ENCODE measurements at regions not wholly inside any gene's neighbourhood (a gene's known extent, or its start where the extent isn't known, plus 50 kb on each side); places are given as distances from the start of the nearest gene placed in this dataset.
"Not testable (repeated sequence)": the region's sequence is repeated elsewhere in the genome, so short reads cannot be mapped to it uniquely, and the experiment has no call there.

DNA sequence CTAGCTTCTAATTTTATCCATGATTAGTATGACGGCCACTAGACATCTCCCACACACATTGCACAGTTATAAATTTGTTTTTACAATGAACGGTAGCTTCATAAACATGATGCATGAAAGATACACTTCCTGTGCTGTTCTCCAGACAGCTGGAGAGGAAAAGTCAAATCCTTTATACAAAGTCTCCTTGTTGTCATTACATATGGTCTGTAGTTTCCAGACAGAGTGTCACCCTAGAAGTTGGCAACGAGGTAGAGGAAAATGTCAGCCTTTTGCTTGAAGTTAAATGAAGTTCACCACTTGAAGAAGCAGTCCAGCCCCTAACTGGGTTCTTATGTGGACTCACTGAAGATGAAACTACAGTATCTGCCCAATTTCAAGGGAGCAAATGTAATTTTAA, 253.0 kb upstream of the P2RY1 start:
- no peak for DNase-seq (ENCODE audit: low read depth)

DNA sequence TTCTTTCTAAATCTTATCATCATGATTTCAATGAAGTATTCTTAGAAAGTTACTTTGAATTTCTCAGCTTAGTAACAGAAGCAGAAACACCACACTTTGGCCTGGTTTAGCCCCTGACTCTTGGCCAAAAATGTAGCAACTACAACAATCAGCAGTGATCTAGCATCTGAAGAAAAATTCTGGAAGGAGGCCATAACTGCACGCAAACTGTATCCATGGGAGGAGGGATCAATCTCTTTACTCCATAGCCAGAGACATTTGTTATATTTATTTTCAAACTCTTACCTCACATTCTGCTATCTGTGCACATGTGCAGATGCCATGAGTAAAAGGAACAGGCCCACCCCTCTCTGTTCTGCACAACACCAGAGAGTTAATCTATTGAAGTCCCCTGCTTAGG, 251.0 kb upstream of the P2RY1 start:
- no peak for DNase-seq (ENCODE audit: low read depth)

DNA sequence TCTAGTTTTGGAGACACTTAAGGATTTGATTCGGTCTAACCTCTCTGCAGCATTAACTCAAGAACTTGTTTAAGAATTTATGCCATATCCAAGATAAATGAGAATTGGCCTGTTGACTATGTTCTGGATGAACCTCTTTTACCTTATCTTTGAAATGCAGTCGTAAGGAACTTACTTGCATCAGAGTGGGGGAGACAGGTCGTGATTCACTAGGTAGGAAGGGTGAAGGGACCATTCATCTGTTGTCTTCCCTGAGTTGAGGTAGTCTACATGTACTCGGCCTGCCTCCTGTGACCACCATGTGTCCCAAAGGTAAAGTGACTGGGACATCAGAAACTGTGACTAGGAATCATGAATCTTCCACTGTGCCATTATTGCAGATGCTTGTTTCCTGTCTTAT, 248.0 kb upstream of the P2RY1 start:
- no peak for DNase-seq (ENCODE audit: low read depth)

DNA sequence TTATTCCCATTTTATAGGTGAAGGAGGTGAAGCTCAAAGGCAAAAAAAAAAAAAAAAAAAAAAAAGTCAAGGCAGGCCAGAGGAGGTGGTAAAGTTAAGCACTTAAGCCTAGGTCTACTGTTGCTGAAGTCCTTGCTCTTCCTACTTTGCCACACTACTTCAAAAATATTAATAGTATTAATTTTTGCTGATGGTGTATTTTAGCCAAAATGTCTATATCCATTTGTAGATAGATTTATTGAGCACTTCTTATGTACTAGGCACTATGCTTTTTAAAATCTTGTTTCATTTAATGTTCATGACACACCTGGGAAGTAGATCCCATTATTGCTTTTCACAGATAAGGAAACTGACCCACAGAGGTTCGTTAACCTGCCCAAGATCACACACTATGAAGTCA, 247.1 kb upstream of the P2RY1 start:
- DNase-seq (ENCODE audit: low read depth), result no peak

DNA sequence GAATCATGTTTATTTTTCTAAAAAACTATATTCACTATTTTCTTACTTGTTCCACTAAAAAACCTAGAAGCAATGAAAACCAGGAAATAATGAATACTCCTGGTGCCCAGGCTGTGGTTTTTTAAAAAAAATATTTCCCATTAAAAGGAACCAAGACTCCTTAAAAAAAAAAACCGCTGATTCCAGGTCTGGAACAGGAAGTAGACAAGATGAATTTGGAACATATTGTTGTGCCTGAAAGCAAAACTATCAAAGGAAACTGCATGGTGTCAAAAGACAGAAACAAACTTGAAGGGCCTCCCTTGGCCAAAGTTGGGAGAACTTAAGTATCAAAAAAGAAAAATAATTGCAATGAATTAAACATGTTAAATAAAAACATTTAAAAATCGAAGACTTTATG, 245.3 kb upstream of the P2RY1 start:
- DNase-seq (ENCODE audit: low read depth), result no peak

DNA sequence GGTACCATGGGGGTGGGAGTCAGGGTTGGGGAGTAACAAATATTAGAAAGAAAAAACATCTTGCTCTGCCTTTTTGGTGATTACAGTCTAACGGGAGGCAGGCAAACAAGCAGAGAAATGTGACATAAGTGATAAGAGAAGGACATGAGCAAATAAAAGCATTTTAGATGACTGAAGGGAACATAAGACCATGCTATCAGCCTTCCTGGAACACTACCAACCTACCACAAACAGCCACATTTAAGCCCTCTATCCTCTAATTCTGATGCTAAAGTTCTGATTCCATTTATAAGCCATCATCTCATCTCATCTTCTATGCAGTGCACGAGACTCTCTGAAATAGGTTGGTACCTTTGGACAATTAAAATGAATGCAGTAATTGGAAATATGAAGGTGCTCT, 243.4 kb upstream of the P2RY1 start:
- DNase-seq (ENCODE audit: low read depth), result no peak

DNA sequence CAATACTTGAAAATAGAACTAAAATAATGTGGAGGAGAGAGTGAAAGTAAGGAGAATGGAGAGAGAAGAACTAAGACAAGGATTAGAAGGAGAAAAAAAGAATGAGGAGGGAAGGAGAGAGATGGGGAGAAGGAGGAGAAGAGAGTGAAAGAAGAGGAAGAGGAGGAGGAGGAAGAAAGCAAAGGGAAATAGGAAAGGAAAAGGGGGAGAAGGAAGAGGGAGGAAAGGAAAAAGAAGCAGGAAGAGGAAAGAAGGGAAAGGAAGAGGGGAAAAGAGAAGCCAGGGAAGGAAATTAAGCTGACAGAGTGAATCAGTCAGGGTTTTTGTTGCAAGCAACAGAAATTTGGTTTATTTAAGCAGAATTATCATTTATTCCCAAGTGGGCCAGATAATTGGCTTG, 241.7 kb upstream of the P2RY1 start:
- no peak for DNase-seq (ENCODE audit: low read depth)

DNA sequence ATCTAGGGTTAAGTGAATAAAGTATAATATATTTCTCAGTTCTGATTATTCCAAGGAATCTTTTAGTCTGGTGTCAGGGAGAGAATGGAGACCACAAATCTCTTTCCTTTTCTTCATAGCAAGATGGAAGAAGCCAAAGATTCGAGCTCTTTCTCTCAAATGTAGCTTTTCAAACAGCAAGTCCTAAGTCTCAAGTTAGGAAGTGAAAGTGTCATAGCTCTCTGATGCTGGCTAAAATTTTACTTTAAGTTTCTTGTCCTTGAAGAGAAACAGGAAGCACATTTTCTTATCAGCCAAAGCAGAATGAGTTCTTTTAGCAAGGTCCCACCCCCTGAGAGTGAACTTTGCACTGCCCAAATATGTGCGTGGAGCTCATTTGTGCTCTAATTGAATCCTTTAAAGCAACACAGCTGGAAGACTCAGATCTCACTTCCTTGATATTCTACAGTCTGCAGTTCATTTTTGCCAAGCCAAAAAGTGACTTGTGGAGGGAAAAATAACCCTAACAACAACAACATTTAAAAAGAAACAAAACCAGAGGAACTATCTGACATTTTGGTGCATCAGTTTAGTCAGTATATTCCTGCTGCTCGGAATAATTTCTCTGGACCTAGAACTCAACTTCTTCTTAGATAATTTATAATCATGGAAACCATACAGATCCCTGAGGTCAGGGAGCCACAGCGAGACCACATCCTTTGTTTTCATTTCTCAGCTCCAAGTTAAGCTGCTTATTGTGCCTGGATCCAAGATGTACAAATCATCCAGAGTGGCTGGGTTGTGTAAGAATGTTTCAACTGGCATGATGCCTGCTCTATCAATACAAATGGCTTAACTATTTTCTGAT, 238.7 kb upstream of the P2RY1 start:
- peak; percentile 90 for DNase-seq (ENCODE audit: low read depth)

DNA sequence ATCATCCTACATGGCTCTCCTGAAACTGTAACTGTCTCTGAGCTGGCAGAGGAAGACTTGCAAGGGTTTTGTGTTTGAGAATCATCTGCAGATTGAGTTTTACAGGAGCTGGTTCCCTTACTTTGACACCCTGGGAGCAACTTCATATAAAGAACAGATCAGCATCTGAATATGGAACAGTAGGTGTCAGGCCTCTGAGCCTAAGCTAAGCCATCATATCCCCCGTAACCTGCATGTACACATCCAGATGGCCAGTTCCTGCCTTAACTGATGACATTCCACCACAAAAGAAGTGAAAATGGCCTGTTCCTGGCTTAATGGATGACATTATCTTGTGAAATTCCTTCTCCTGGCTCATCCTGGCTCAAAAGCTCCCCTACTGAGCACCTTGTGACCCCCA, 238.1 kb upstream of the P2RY1 start:
- not testable (repeated sequence) for DNase-seq (ENCODE audit: low read depth)

DNA sequence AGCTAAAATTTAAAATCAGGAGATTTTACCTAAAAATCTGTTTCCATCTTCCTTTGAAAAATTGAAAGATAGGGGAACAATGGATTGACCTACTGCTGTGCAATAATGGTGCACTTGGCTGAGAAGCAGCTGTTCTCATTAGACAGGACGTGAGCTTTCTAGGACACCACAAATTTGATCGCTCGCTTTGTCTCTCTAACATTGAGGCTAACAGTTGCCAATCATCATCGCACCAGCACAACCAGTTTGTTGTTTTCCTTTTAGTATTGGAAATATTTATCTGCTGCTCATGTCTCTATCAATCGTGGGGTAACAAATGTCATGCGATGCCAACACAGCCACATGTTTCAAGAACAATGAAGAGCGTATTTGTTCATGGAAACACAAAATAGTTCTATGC, 228.8 kb upstream of the P2RY1 start:
- no peak for DNase-seq (ENCODE audit: low read depth)

DNA sequence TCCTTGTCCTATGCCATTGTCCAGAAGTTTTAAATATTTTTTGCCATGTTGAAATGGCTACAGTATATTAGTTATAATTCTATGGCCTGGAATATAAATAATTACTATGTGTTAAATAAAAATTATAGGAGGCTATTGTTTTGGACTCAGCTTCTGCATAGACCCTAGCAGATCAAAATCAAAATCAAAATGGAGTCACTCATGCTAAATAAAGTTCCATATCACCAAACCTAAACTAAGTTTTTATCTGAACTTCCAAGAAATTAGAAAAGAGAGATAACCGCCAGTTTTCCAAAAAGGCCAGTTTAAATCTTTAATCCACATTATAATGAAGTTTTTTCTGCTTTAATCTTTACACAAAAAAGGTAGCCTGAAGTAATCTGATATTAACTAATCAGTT, 227.8 kb upstream of the P2RY1 start:
- DNase-seq (ENCODE audit: low read depth), result no peak

DNA sequence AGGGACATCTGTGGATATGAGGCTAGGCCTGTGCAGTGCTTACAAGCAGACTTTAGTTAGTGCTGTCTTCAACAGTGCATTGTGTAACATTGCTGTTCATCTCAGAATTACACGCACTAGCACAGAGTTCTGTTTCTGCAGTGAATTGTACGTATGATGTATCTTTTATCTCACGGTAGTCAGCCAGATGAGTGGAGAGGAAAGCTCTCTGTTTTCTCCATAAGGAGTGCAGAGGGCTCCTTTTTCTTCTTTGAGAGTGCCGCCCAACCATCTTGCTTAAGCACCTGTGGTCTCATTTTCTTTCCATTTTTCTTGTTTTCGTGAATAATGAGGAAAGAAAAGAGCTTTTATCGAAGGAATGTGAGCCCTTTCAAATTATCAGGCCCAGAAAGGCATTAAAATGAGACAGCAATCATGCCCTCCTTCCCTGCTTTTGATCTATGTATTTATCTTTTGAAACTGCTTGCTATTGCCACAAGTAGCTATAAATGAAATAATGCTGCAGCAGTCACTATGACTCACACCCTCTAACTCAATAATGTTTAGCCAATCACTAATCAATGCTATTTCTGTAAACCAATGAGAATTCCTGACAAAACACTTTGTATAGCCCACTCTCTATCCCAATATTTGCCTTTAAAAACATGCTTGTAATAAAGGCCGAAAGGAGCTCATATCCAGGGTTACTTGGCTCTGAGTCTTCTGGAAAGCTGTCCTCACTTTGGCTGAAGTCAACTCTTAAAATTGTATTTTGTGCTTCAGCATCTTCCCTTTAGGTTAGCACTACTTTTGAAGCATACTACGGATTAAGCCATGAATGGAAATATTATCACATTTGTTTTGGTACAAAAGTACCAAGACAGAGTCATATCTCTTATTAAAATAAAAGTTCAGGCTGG, 226.0 kb upstream of the P2RY1 start:
- DNase-seq (ENCODE audit: low read depth), result no peak

DNA sequence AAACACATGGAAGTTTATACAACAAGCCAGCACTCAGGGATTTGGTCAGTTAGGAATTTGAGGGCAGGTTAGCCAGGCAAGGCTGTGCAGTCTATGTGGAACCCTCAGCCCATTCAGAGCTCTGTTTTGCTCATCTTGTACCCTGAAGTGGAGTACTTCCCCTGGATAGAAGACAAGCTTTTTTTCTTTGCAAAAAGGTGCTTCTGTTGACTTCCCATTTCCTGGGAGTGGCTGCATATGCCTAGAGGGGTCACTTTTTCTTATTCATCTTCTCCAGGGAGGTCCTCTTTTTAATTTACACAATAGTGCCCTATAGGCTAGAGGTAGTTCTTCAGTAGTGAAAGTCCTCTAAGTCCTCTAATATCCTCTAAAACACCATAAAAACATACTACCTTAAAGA, 225.0 kb upstream of the P2RY1 start:
- DNase-seq (ENCODE audit: low read depth), result no peak

DNA sequence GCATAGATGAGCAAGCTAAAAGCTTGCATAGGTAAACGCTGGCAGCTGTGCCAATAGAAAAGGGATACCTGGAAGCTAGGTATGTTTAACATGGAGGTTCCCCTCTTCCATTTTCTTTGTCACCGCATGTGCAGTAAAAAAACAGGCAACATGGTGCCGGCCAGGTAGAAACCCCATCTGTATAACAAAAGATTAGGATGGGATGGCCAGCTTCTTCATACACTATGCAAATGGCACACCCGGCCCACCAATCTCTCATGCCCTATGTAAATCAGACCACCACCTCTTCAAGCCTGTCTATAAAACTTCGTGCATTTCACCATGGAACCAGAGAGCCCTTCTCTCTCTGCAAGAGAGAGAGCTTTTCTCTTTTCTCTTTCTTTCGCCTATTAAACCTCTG, 224.3 kb upstream of the P2RY1 start:
- no peak for DNase-seq (ENCODE audit: low read depth)

DNA sequence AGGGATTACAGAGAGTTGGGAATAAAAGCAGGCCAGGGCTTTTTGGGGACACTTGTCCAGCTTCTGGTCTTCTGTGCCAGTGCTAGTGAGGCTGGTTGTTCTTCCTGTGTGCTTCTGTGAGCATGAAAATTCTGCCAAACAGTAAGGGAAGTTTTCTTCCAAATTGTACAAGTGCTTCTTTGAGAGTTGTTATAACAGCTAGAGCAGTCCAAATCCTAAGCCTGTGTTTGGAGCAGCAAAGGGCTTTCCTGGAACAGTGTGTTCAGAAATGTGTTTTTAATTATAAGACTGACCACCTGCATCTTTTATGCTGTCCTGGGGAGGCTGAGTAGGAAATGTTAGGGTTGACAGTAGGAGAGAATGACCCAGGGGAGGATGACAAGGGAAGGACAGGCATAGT, 223.0 kb upstream of the P2RY1 start:
- DNase-seq (ENCODE audit: low read depth), result no peak

DNA sequence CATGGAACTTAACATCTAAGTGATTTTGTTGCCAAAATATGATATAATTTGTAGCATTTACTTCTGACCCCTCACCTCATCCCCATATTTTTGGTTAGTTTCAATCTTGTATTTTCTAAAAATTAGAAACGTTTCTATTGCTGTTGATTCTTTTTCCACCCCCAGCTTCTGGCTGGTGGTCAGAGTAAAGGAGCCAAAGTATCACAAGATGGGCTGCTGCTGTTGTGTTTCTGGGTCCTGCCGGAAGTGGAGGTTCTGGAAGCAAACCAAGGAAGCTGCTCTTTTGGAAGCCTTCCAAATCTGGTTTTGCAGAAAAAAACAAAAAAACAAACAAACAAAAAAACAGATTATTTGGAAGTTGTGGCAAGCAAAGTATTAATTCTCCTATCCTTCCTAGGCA, 221.1 kb upstream of the P2RY1 start:
- no peak for DNase-seq (ENCODE audit: low read depth)

DNA sequence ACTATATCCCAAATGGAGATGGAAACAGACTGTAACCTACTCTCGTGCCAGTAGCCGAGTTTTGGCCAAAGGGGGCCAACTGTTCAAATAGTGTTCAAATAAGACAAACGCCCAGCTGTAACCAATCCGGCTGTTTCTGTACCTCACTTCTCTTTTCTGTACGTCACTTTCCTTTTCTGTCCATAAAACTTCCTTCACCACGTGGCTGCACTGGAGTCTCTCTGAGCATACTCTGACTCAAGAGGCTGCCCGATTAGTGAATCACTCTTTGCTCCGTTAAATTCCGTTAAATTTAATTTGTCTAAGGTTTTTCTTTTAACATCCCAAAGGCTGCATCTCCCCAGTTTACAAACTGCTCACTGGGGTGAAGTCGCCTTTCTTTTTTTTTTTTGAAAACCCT, 219.2 kb upstream of the P2RY1 start:
- no peak for DNase-seq (ENCODE audit: low read depth)

DNA sequence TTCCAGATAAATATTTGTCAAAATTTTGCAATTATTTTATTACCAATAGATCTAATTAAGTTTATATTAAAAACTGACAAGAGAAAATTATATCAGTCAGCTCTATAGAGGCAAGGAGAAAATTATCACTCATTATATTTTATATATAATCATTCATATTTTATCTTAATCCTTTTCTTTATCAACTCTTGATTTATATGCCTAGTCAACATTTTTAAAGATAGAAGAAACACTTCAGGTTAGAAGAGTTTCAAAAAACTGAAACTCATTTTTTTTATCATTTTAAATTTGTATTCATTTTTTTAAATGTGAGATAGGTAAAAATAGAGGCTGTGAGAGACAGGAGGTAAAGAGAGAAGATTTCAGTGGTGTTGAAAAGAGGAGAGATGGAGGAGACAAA, 217.3 kb upstream of the P2RY1 start:
- DNase-seq (ENCODE audit: low read depth), result no peak

DNA sequence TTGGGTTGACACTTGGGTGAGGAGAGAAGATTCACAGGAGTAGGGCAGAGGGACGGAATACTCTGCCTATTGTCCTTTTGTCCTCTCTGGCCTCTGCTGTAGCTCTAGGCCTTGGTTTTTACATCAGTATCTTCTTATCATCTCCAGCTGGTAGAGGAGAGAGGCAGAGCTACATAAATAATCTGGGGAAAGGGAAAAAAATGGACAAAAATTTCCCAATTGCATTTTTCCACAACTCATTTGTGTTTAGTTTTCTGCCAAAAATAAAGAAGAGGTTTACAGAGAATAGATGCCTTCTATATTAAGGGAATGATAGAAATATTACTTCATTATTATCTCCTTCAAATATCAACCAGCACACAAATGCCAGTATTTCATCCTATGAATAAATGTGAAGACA, 216.4 kb upstream of the P2RY1 start:
- no peak for DNase-seq (ENCODE audit: low read depth)

DNA sequence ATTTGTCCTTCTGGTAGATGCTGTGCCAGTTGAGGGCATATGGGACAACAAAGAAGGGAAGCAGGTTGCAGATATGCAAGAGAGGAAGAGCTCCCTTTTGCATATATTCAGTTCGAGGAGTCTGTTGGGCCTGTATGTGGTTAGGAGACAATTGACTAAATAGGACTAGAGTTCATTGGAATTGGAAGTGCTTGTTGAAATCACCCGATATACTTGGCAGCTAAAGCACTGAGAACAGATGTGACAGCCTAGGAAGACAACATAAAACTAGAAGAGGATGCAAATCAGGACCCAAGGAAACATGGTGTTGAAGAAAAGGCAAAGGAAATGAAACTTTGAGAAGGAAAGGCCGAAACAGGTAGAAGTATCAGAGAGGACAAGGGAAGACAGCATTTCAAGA, 215.2 kb upstream of the P2RY1 start:
- no peak for DNase-seq (ENCODE audit: low read depth)

DNA sequence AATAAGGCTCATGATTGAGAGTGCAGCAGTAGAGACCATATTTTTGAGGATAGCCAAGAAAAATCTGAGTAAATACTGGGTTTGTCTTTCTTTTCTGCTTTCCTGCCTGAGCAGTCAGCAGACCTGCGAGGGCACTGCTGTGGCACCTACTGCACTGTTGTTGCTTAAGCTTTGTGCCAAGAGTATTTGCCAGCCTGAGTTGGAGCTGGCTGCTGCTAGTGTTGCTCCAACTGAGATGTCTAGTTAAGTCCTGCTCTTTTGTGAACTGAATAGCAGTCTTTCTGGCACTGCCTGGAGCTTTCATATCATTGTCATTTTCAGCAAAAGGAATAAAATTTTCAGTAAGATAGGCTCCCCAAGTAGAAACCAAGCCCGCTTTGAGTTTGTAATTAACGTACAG, 214.5 kb upstream of the P2RY1 start:
- DNase-seq (ENCODE audit: low read depth), result no peak

DNA sequence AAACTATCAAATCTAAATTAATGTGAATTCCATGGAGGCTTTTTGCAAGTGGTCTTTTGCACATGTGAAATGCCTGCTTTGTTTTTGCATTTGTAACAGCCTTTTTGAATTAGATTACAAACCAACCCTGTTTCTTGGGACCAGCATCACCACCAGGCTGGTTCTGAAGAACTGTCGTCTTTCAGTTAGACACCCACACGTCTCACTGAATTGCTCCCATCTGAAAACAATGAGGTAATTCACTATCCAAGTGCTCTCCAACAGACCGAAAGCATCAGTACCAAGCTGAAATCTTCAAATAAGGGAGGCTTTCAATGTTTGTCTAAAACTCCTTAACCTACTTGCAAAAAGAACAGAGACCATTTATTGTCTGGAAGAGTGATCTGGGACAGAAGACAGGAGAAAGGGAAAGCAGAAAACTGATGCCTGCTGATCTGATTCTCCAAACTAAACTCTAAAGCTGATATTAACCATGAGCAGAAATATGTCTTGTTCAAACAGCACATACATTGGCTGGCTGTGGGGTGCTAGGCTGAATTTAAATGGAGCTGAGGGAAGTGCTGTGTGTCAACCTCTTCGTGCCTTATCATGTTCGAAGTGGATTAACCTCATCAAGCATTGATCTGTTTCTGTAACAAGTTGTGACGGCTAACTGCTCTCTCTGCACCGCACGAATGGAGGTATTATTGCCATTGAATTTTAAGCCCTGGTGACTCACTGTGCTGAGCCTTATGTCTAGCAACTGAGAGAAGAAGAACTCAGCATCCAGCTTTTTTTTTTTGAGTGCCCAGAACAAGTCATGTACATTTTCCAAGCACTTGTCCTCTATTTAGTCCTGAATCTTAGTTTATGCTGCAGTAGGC, 213.7 kb upstream of the P2RY1 start:
- no peak for DNase-seq (ENCODE audit: low read depth)

Measured in stromal cell of bone marrow (primary cell).